ENCODE measurements at regions not wholly inside any gene's neighbourhood (a gene's known extent, or its start where the extent isn't known, plus 50 kb on each side); places are given as distances from the start of the nearest gene placed in this dataset.

GRCh38 chr14:106823552-106823951 lies 1297.2 kb downstream of the TMEM121 start:
- DNase-seq, result no peak

- no peak for DNase-seq
These were observed 1300.5 kb downstream of the TMEM121 start for GRCh38 chr14:106826833-106827369.

- no peak for DNase-seq
These were observed 1304.9 kb downstream of the TMEM121 start for GRCh38 chr14:106831322-106831720.

- DNase-seq, result no peak
These were observed 1311.5 kb downstream of the TMEM121 start for GRCh38 chr14:106837870-106838269.

GRCh38 chr14:106838991-106839769 lies 1312.8 kb downstream of the TMEM121 start:
- no peak for DNase-seq

- DNase-seq, result no peak
These were observed 1313.9 kb downstream of the TMEM121 start for GRCh38 chr14:106840258-106840657.

GRCh38 chr14:106840991-106841390 lies 1314.6 kb downstream of the TMEM121 start:
- no peak for DNase-seq

GRCh38 chr14:106841701-106842100 lies 1315.3 kb downstream of the TMEM121 start:
- DNase-seq, result no peak

- no peak for DNase-seq
These were observed 1316.3 kb downstream of the TMEM121 start for GRCh38 chr14:106842687-106843086.

GRCh38 chr14:106843386-106843785 lies 1317.0 kb downstream of the TMEM121 start:
- DNase-seq, result no peak

- no peak for DNase-seq
These were observed 1317.6 kb downstream of the TMEM121 start for GRCh38 chr14:106843951-106844483.

GRCh38 chr14:106844608-106845285 lies 1318.4 kb downstream of the TMEM121 start:
- DNase-seq, result no peak

GRCh38 chr14:106845286-106846087 lies 1319.1 kb downstream of the TMEM121 start:
- DNase-seq, result no peak

GRCh38 chr14:106846218-106846617 lies 1319.8 kb downstream of the TMEM121 start:
- no peak for DNase-seq

GRCh38 chr14:106848330-106849121 lies 1322.1 kb downstream of the TMEM121 start:
- no peak for DNase-seq

GRCh38 chr14:106850913-106851825 lies 1324.8 kb downstream of the TMEM121 start:
- DNase-seq, result peak; percentile 89

GRCh38 chr14:106872611-106873446 lies 1346.4 kb downstream of the TMEM121 start:
- peak; percentile 97 for DNase-seq

GRCh38 chr14:106874350-106874749 lies 1348.0 kb downstream of the TMEM121 start:
- no peak for DNase-seq

- DNase-seq, result no peak
These were observed 1349.1 kb downstream of the TMEM121 start for GRCh38 chr14:106875503-106875902.

GRCh38 chr14:106876711-106877110 lies 1350.3 kb downstream of the TMEM121 start:
- DNase-seq, result no peak

Data from NCI-H1436 treated with DMSO at 0.1 percent for 48 hours (cell line).